PC-9 (cell line): ENCODE measurements at regions not wholly inside any gene's neighbourhood (a gene's known extent, or its start where the extent isn't known, plus 50 kb on each side); places are given as distances from the start of the nearest gene placed in this dataset.
"Not testable (repeated sequence)": the region's sequence is repeated elsewhere in the genome, so short reads cannot be mapped to it uniquely, and the experiment has no call there.

Experiments
- EZH2 ChIP-seq: fragments of 200-600 bp; sonication (generic); IDR thresholded peaks from 2 replicates; pipeline ENCODE4 v1.8.0; 2017; ENCODE audit warnings: antibody characterized with exemption, low read depth
- TF ChIP-seq, protein P1 (sequence below): fragments of 200-600 bp; sonication (generic); conservative IDR thresholded peaks from 2 replicates; pipeline ENCODE4 v1.6.1; 2017; ENCODE audit warnings: mixed run types, antibody characterized with exemption, mild to moderate bottlenecking, moderate library complexity

DNA sequence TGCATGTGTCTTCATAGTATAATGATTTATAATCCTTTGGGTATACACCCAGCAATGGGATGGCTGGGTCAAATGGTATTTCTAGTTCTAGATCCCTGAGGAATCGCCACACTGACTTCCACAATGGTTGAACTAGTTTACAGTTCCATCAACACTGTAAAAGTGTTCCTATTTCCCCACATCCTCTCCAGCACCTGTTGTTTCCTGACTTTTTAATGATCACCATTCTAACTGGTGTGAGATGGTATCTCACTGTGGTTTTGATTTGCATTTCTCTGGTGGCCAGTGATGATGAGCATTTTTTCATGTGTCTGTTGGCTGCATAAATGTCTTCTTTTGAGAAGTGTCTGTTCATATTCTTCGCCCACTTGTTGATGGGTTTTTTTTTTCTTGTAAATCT is 152.2 kb upstream of the NAMPT start:
- TF ChIP-seq, protein P1, sequence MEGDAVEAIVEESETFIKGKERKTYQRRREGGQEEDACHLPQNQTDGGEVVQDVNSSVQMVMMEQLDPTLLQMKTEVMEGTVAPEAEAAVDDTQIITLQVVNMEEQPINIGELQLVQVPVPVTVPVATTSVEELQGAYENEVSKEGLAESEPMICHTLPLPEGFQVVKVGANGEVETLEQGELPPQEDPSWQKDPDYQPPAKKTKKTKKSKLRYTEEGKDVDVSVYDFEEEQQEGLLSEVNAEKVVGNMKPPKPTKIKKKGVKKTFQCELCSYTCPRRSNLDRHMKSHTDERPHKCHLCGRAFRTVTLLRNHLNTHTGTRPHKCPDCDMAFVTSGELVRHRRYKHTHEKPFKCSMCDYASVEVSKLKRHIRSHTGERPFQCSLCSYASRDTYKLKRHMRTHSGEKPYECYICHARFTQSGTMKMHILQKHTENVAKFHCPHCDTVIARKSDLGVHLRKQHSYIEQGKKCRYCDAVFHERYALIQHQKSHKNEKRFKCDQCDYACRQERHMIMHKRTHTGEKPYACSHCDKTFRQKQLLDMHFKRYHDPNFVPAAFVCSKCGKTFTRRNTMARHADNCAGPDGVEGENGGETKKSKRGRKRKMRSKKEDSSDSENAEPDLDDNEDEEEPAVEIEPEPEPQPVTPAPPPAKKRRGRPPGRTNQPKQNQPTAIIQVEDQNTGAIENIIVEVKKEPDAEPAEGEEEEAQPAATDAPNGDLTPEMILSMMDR: not testable (repeated sequence)
- not testable (repeated sequence) for TF ChIP-seq EZH2
